MM.1S (cell line): ENCODE measurements at regions not wholly inside any gene's neighbourhood (a gene's known extent, or its start where the extent isn't known, plus 50 kb on each side); places are given as distances from the start of the nearest gene placed in this dataset.

Experiments used
- EZH2 ChIP-seq: fragments of 300-600 bp; sonication (generic); optimal IDR thresholded peaks from 2 replicates; pipeline ENCODE3; 2017; ENCODE audit warnings: low read depth, mild to moderate bottlenecking, antibody characterized with exemption, low read length, mixed read lengths
- EZH2phosphoT487 ChIP-seq: fragments of 300-600 bp; sonication (generic); IDR thresholded peaks from 2 replicates; pipeline ENCODE4 v1.6.1; 2018; ENCODE audit warnings: antibody characterized with exemption, low read length
- TF ChIP-seq, protein P1 (sequence below): fragments of 300-600 bp; sonication (generic); IDR thresholded peaks from 2 replicates; pipeline ENCODE4 v1.5.1; 2016; ENCODE audit warnings: antibody characterized with exemption, low read length, mixed read lengths

DNA sequence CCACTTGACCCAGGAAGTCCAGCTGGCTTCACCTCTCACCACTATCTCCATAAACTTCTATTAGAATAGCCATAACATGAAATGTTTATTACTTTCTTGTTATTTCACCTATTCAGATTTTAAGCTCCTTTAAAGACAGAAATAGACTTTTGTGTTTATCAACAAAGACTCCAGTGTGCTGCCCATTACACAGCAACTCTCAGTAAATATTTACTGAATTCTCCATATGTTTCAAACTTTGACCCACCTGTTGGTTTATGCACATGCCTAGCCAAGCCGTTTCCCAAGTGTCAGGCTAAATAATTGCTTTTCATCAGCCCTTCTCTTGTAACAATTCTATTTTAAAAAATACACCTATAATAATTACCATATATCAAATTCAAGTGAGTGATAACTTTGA is 242.9 kb upstream of the NEIL3 start:
- TF ChIP-seq, protein P1, sequence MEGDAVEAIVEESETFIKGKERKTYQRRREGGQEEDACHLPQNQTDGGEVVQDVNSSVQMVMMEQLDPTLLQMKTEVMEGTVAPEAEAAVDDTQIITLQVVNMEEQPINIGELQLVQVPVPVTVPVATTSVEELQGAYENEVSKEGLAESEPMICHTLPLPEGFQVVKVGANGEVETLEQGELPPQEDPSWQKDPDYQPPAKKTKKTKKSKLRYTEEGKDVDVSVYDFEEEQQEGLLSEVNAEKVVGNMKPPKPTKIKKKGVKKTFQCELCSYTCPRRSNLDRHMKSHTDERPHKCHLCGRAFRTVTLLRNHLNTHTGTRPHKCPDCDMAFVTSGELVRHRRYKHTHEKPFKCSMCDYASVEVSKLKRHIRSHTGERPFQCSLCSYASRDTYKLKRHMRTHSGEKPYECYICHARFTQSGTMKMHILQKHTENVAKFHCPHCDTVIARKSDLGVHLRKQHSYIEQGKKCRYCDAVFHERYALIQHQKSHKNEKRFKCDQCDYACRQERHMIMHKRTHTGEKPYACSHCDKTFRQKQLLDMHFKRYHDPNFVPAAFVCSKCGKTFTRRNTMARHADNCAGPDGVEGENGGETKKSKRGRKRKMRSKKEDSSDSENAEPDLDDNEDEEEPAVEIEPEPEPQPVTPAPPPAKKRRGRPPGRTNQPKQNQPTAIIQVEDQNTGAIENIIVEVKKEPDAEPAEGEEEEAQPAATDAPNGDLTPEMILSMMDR = no peak
- TF ChIP-seq EZH2 = no peak
- TF ChIP-seq EZH2phosphoT487 = no peak
